ENCODE measurements at regions not wholly inside any gene's neighbourhood (a gene's known extent, or its start where the extent isn't known, plus 50 kb on each side); places are given as distances from the start of the nearest gene placed in this dataset.

DNA sequence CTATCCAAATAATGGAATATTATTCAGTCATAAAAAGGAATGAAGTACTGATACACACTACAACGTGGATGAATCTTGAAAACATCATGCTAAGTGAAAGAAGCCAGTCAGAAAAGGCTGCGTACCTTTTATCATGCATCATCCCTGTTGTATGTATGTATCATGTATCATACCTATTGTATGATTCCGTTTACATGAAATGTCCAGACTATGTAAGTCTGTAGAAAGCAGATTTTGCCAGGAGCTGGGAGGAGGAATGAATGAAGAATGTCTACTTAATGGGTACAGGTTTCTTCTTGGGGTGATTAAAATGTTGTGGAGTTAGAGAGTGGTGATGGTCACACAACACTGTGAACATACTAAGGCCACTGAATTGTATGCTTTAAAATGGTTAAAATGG, 135.9 kb upstream of the KLF14 start:
- Histone ChIP-seq H3K36me3 (ENCODE audit: insufficient read depth, low read length) (no peaks in the 10 kb centered on the region), H3K4me1 (ENCODE audit: insufficient read depth, low read length) (no peaks in the 10 kb centered on the region)

DNA sequence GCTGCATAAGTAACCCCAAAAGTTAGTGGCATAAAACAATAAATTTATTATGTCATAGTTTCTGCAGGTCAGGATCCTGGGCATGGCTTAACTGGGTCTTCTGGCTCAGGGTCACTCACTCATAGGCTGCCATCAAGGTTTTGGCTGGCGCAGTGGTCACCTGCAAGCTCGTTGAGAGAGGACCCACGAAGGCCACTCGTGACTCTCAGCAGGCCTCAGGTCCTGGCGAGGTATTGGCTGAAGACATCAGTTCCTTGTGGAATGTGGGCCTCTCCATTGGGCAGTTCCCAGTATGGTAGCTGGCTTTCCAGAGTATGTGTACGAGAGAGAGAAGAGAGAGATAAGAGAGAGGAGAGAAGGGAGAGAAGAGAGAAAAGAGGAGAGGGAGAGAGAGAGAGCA, 138.3 kb upstream of the KLF14 start:
- Histone ChIP-seq H3K27me3 (ENCODE audit: insufficient read depth, low read length) (no peaks in the 10 kb centered on the region), H3K9me3 (ENCODE audit: insufficient read depth, low read depth, low read length) (no peaks in the 10 kb centered on the region), H3K27ac (ENCODE audit: low read depth, low read length) (no peak overlapping the region), H3K4me3 (ENCODE audit: low read length) (no peak overlapping the region), H3K9ac (ENCODE audit: low read depth, low read length) (no peak overlapping the region), H3K4me1 (ENCODE audit: insufficient read depth, low read length) (peaks cover 6% of the 10 kb centered on the region; the same call in 1 of the 2 replicates), H3K36me3 (ENCODE audit: insufficient read depth, low read length) (no peaks in the 10 kb centered on the region)
- WGBS: 92% methylated on average over 6 of the region's 6 CpGs

More for the DNA sequence above, 135.9 kb upstream of the KLF14 start:
- H3K9ac ChIP-seq (ENCODE audit: low read depth, low read length): no peak overlapping the region
- no peak overlapping the region for H3K27ac ChIP-seq (ENCODE audit: low read depth, low read length)
- WGBS: 91% methylated on average over 3 of the region's 3 CpGs
- no peak overlapping the region for H3K4me3 ChIP-seq (ENCODE audit: low read length)
- no peaks in the 10 kb centered on the region for H3K9me3 ChIP-seq (ENCODE audit: insufficient read depth, low read depth, low read length)
- H3K27me3 ChIP-seq (ENCODE audit: insufficient read depth, low read length): no peaks in the 10 kb centered on the region

DNA sequence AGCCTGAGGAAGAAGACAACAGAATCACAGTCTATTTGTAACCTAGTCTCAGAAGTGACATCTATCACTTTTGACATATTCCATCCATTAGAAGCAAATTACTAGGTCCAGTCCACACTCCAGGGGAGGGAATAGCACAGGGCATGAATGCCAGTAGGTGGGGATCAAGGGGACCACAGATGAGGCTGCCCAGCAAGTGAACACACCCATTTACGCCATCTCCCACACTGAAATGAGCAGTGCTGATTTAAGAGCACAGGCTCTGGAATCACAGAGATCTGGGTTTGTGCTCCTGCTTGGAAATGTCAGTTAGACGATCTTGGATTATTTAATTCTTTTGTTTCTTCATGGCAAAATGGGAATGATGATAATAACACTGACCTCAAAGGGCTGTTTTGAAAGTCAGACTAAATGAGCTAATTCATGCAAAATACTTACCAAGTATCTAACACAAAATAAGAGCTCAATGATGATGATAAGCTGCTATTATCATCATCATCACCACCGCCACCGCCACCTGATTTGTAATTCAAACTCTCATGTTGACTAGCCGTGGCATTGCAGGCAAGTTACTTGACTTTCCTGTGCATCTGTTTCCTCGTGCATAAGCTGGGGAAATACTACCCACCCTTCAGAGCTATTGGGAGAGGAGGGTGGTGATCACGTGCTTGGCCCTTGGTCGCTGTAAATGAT, 138.9 kb upstream of the KLF14 start:
- 84% methylated on average over 8 of the region's 8 CpGs for WGBS
- H3K27ac ChIP-seq (ENCODE audit: low read depth, low read length): no peak overlapping the region
- H3K9me3 ChIP-seq (ENCODE audit: insufficient read depth, low read depth, low read length): no peaks in the 10 kb centered on the region
- no peaks in the 10 kb centered on the region for H3K36me3 ChIP-seq (ENCODE audit: insufficient read depth, low read length)
- H3K4me3 ChIP-seq (ENCODE audit: low read length): no peak overlapping the region
- H3K27me3 ChIP-seq (ENCODE audit: insufficient read depth, low read length): no peaks in the 10 kb centered on the region
- H3K4me1 ChIP-seq (ENCODE audit: insufficient read depth, low read length): peaks cover 6% of the 10 kb centered on the region; the same call in 1 of the 2 replicates
- H3K9ac ChIP-seq (ENCODE audit: low read depth, low read length): no peak overlapping the region

DNA sequence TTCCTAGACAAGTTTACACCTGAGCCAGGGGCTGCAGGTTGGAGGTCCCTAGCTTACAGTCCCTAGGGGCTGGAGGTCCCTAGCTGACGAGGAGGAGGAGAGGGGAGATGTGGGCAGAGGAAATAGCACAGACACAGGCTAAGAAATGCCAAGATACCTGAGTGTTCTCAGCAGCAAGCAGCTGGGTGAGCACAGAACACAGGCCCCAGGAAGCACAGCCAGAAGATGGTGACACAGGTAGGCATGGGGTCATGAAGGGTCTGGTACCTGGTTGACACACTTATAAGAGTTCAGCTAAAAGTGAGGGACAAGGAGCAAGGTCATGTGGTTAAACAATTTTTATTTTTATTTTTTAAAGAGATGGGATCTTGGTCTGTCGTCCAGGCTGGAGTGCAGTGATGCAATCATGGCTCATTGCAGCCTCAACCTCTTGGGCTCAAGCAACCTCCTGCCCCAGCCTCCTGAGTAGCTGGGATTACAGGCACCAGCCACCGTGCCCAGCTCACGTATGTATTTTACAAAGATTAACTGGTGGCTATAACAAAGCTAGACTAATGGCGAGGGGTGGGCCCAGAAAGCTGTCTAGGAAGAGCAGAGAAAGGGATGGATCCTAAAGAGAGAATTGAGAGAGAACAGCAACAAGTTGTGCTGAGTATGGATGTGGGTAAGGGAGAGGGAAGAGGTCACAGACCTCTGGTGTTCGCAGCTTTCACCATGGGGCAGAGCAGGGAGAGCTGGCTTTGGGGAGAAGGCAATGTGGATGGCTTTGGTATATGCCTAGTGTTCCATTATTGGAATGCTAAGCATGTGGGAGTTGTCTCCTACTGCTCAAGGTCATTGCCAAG, 140.3 kb upstream of the KLF14 start:
- Histone ChIP-seq H3K9me3 (ENCODE audit: insufficient read depth, low read depth, low read length) (no peaks in the 10 kb centered on the region), H3K27ac (ENCODE audit: low read depth, low read length) (no peak overlapping the region), H3K36me3 (ENCODE audit: insufficient read depth, low read length) (no peaks in the 10 kb centered on the region), H3K4me3 (ENCODE audit: low read length) (no peak overlapping the region), H3K9ac (ENCODE audit: low read depth, low read length) (no peak overlapping the region), H3K27me3 (ENCODE audit: insufficient read depth, low read length) (no peaks in the 10 kb centered on the region), H3K4me1 (ENCODE audit: insufficient read depth, low read length) (peaks cover 13% of the 10 kb centered on the region)
- WGBS: 91% methylated on average over 6 of the region's 6 CpGs

DNA sequence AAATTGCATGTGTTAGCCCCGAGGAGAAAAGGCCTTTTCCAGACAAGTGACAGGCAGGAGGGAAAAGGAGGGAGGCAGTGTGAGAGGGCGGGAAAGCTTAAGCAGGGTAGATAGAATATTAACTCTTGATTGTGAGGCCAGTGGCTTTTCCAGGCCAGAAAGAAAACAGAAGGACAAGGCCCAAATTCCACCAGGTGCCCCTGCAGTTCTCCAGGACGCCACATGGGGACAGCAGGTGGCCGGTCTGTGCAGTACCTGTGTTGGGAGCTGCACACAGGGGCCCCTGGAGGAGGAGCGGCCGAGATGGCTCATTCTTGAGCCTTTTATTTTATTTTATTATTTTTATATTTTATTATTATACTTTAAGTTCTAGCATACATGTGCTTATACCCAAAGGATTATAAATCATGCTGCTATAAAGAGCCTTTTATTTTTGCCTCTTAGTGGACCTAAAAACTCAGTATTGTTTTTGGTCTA, 141.3 kb upstream of the KLF14 start:
- H3K9me3 ChIP-seq (ENCODE audit: insufficient read depth, low read depth, low read length): no peaks in the 10 kb centered on the region
- H3K4me3 ChIP-seq (ENCODE audit: low read length): no peak overlapping the region
- H3K4me1 ChIP-seq (ENCODE audit: insufficient read depth, low read length): peaks cover 13% of the 10 kb centered on the region
- WGBS: 17% methylated on average over 4 of the region's 6 CpGs
- no peak overlapping the region for H3K9ac ChIP-seq (ENCODE audit: low read depth, low read length)
- no peaks in the 10 kb centered on the region for H3K27me3 ChIP-seq (ENCODE audit: insufficient read depth, low read length)
- H3K36me3 ChIP-seq (ENCODE audit: insufficient read depth, low read length): no peaks in the 10 kb centered on the region
- no peak overlapping the region for H3K27ac ChIP-seq (ENCODE audit: low read depth, low read length)

DNA sequence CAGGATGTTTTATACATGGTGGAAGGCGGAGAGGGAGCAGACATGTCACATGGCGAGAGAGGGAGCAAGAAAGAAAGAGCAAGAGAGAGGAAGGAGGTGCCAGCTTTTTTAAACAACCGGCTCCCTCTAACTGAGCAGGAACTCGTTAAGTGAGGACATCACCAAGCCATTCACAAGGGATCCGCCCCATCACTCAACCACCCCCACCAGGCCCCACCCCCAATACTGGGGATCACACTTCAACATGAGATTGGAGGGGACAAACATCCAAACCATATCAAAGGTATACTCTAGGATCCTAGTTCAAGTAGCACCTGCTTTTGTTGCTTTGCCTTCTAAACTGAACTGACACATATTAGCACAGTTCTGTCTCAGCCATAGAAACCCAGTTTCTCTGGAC, 141.9 kb upstream of the KLF14 start:
- H3K9ac ChIP-seq (ENCODE audit: low read depth, low read length): no peak overlapping the region
- 74% methylated on average over 4 of the region's 5 CpGs for WGBS
- H3K27ac ChIP-seq (ENCODE audit: low read depth, low read length): no peak overlapping the region
- no peak overlapping the region for H3K4me3 ChIP-seq (ENCODE audit: low read length)
- H3K9me3 ChIP-seq (ENCODE audit: insufficient read depth, low read depth, low read length): no peaks in the 10 kb centered on the region
- no peaks in the 10 kb centered on the region for H3K27me3 ChIP-seq (ENCODE audit: insufficient read depth, low read length)
- H3K4me1 ChIP-seq (ENCODE audit: insufficient read depth, low read length): peaks cover 13% of the 10 kb centered on the region
- H3K36me3 ChIP-seq (ENCODE audit: insufficient read depth, low read length): no peaks in the 10 kb centered on the region

DNA sequence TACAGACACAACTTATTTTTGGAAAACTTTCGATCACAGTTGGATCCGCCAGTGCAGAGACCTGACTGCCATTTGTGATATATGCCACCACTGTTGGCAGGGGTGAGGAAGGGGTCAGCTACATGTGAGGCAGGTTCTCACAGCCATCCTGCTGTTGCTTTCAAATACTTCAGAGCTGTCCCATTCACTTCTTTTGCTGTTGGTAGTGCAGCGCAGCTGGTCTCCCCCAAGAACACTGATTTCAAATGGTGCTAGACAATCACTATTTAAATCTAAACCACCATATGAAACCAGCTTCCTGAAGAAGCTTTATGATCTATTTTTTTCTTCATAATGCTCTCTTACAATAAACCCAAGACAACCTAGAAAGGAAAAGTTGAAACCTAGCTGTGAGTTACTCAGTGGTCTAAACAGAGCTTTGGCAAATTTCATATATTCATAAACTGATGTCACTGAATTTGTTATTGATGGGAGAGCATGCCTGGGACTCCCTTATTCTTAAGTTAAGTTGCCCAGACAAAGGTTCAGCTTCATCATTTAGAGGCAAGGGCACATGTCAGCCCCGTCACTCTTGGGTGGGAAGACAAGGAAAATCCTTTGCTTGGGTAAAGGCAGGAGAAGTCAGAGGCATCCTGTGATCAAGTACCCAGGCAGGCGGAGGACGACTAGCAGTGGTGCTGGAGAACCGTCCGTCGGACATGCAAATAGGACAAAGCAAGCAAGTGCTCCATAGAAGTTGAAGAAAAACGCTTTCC, 143.4 kb upstream of the KLF14 start:
- no peaks in the 10 kb centered on the region for H3K27me3 ChIP-seq (ENCODE audit: insufficient read depth, low read length)
- WGBS: 90% methylated on average over 10 of the region's 10 CpGs
- no peak overlapping the region for H3K4me3 ChIP-seq (ENCODE audit: low read length)
- no peak overlapping the region for H3K27ac ChIP-seq (ENCODE audit: low read depth, low read length)
- peaks cover 5% of the 10 kb centered on the region; the same call in 1 of the 2 replicates for H3K36me3 ChIP-seq (ENCODE audit: insufficient read depth, low read length)
- no peaks in the 10 kb centered on the region for H3K9me3 ChIP-seq (ENCODE audit: insufficient read depth, low read depth, low read length)
- H3K4me1 ChIP-seq (ENCODE audit: insufficient read depth, low read length): peaks cover 13% of the 10 kb centered on the region
- no peak overlapping the region for H3K9ac ChIP-seq (ENCODE audit: low read depth, low read length)

DNA sequence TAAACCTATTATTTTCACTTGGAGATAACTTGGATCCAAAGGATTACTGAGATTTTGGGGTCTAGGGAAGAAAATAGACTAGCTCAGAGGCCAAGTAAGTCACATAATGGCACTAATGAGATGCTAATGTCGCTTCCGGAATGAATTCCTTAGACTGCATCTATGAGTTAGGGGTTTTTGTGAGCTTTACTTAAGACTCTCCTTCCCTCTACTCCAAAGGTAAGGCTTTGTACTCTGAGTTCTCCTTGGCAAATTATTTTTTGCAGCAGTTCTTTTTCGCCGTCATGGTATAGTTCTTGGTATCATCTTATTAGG, 143.9 kb upstream of the KLF14 start:
- WGBS: 96% methylated on average over 4 of the region's 4 CpGs
- Histone ChIP-seq H3K9ac (ENCODE audit: low read depth, low read length) (no peak overlapping the region), H3K4me3 (ENCODE audit: low read length) (no peak overlapping the region)

DNA sequence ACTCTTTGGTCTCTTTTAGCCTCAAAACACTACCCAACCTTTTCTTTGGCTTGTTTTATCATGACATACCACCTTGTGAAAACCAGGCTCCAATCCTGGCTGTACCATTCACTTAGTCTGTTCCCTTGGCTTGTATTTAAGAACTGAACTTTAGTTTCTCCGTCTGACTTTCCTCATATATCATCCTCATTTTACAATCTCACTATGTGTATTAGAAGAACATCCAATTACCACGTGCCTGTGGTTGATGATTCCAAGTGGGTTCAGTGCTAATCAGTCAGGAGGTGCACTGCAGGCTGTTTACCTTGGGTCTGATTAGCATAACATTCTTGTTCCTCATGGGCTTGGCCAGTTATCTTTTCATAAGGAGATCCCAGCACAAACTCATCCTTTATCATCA, 144.8 kb upstream of the KLF14 start:
- H3K36me3 ChIP-seq (ENCODE audit: insufficient read depth, low read length): peaks cover 9% of the 10 kb centered on the region; the same call in 1 of the 2 replicates
- H3K9me3 ChIP-seq (ENCODE audit: insufficient read depth, low read depth, low read length): no peaks in the 10 kb centered on the region
- H3K9ac ChIP-seq (ENCODE audit: low read depth, low read length): no peak overlapping the region
- H3K4me1 ChIP-seq (ENCODE audit: insufficient read depth, low read length): peaks cover 13% of the 10 kb centered on the region
- H3K27me3 ChIP-seq (ENCODE audit: insufficient read depth, low read length): no peaks in the 10 kb centered on the region
- no peak overlapping the region for H3K27ac ChIP-seq (ENCODE audit: low read depth, low read length)
- no peak overlapping the region for H3K4me3 ChIP-seq (ENCODE audit: low read length)
- 87% methylated on average over 2 of the region's 2 CpGs for WGBS

More for the DNA sequence above, 143.9 kb upstream of the KLF14 start:
- Histone ChIP-seq H3K9me3 (ENCODE audit: insufficient read depth, low read depth, low read length) (no peaks in the 10 kb centered on the region), H3K36me3 (ENCODE audit: insufficient read depth, low read length) (peaks cover 7% of the 10 kb centered on the region; the same call in 1 of the 2 replicates), H3K27ac (ENCODE audit: low read depth, low read length) (no peak overlapping the region), H3K4me1 (ENCODE audit: insufficient read depth, low read length) (peaks cover 13% of the 10 kb centered on the region), H3K27me3 (ENCODE audit: insufficient read depth, low read length) (no peaks in the 10 kb centered on the region)

DNA sequence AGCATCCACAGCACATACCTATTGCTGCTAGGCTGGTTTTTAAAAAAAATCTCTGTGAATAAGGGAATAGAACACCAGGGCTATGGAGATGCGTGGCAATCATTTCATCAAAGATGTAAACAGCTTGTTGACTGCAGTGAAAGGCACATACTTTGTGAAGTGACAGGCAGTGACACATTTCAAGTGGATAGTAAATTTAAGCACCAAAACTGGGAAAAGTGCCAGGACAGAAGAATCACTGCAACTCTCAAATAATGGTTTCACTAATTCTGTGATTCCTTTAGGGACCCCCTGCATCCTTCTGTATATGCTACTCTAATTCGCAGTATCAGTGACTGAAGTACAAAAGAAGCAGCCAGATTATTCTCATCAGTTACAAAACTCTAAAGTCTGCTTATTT, 145.2 kb upstream of the KLF14 start:
- H3K9ac ChIP-seq (ENCODE audit: low read depth, low read length): no peak overlapping the region
- H3K27me3 ChIP-seq (ENCODE audit: insufficient read depth, low read length): no peaks in the 10 kb centered on the region
- no peak overlapping the region for H3K27ac ChIP-seq (ENCODE audit: low read depth, low read length)
- H3K9me3 ChIP-seq (ENCODE audit: insufficient read depth, low read depth, low read length): no peaks in the 10 kb centered on the region
- H3K4me3 ChIP-seq (ENCODE audit: low read length): no peak overlapping the region
- H3K4me1 ChIP-seq (ENCODE audit: insufficient read depth, low read length): peaks cover 13% of the 10 kb centered on the region
- 91% methylated on average over 2 of the region's 2 CpGs for WGBS
- H3K36me3 ChIP-seq (ENCODE audit: insufficient read depth, low read length): peaks cover 9% of the 10 kb centered on the region; the same call in 1 of the 2 replicates

DNA sequence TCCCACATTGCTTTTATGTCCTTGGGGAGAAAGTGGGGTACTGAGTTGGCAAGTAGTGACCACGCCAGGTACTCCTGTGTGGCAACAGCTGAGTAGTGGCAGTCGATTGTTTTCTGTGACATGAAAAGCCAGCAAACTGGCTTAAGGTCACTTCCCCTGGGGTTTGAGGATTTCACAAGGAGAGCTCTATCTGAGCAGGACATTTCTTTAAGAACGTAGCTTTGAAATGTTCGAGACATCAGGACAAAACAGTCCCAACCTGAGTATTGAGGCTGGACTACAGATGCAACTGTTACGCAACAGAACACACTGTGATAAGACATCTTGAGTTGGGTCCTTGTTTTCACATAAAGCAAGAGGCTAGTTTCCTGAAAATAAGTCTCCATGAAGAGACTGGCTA, 146.7 kb upstream of the KLF14 start:
- WGBS: 93% methylated on average over 5 of the region's 5 CpGs
- H3K27ac ChIP-seq (ENCODE audit: low read depth, low read length): no peak overlapping the region
- peaks cover 22% of the 10 kb centered on the region for H3K4me1 ChIP-seq (ENCODE audit: insufficient read depth, low read length)
- H3K36me3 ChIP-seq (ENCODE audit: insufficient read depth, low read length): peaks cover 9% of the 10 kb centered on the region; the same call in 1 of the 2 replicates
- H3K9ac ChIP-seq (ENCODE audit: low read depth, low read length): no peak overlapping the region
- H3K9me3 ChIP-seq (ENCODE audit: insufficient read depth, low read depth, low read length): no peaks in the 10 kb centered on the region
- H3K27me3 ChIP-seq (ENCODE audit: insufficient read depth, low read length): no peaks in the 10 kb centered on the region
- no peak overlapping the region for H3K4me3 ChIP-seq (ENCODE audit: low read length)

Data from HUES64 (cell line).